DOHH2 (cell line): ENCODE measurements at regions not wholly inside any gene's neighbourhood (a gene's known extent, or its start where the extent isn't known, plus 50 kb on each side); places are given as distances from the start of the nearest gene placed in this dataset.

ENCODE experiments used
- H3F3A ChIP-seq: fragments of 200-600 bp; sonication (generic), shearing (Covaris generic); 2 replicates; pipeline ENCODE4 v1.6.0; 2016; ENCODE audit warnings: antibody characterized with exemption, mild to moderate bottlenecking; ENCODE audit not compliant: control insufficient read depth, insufficient read depth
- H3K27ac ChIP-seq: fragments of 200-600 bp; sonication (generic); 2 replicates; pipeline ENCODE4 v1.5.1; 2014; ENCODE audit warnings: low read depth, mild to moderate bottlenecking, low read length, moderate library complexity
- H3K27me3 ChIP-seq: fragments of 200-600 bp; sonication (generic); 2 replicates; pipeline ENCODE4 v1.6.1; 2014; ENCODE audit warnings: mild to moderate bottlenecking, low read length, mixed read lengths; ENCODE audit not compliant: control insufficient read depth
- H3K36me3 ChIP-seq: fragments of 200-600 bp; sonication (generic); 2 replicates; pipeline ENCODE4 v1.6.1; 2014; ENCODE audit warnings: mild to moderate bottlenecking, low read length, moderate library complexity, mixed read lengths; ENCODE audit not compliant: control insufficient read depth
- H3K4me1 ChIP-seq: fragments of 200-600 bp; sonication (generic); 2 replicates; pipeline ENCODE4 v1.6.1; 2014; ENCODE audit warnings: mild to moderate bottlenecking, low read length, mixed read lengths; ENCODE audit not compliant: control insufficient read depth
- H3K4me2 ChIP-seq: fragments of 200-600 bp; sonication (generic); 2 replicates; pipeline ENCODE4 v1.6.0; 2014; ENCODE audit warnings: mild to moderate bottlenecking, low read length, moderate library complexity
- H3K4me3 ChIP-seq: fragments of 200-600 bp; sonication (generic); 2 replicates; pipeline ENCODE4 v1.5.1; 2014; ENCODE audit warnings: mild to moderate bottlenecking, low read length, mixed read lengths
- H3K79me2 ChIP-seq: fragments of 200-600 bp; sonication (generic); 2 replicates; pipeline ENCODE4 v1.6.1; 2014; ENCODE audit warnings: mild to moderate bottlenecking, low read length, mixed read lengths; ENCODE audit not compliant: control insufficient read depth
- H3K9me2 ChIP-seq: fragments of 200-600 bp; sonication (generic); replicated peaks from 2 replicates; pipeline ENCODE4 v1.6.1; 2014; ENCODE audit warnings: mild to moderate bottlenecking, low read length, mixed read lengths; ENCODE audit not compliant: control insufficient read depth
- H3K9me3 ChIP-seq: fragments of 200-600 bp; sonication (generic); 2 replicates; pipeline ENCODE4 v1.6.1; 2014; ENCODE audit warnings: antibody characterized with exemption, low read length, mixed read lengths; ENCODE audit not compliant: control insufficient read depth, insufficient read depth
- H4K20me1 ChIP-seq: fragments of 200-600 bp; sonication (generic); 2 replicates; pipeline ENCODE4 v1.6.0; 2014; ENCODE audit warnings: low read depth, mild to moderate bottlenecking, antibody characterized with exemption, low read length, moderate library complexity; ENCODE audit not compliant: control insufficient read depth, insufficient read depth
- EZH2phosphoT487 ChIP-seq: fragments of 200-600 bp; sonication (generic); IDR thresholded peaks from 2 replicates; pipeline ENCODE4 v1.6.1; 2017; ENCODE audit warnings: borderline replicate concordance, mild to moderate bottlenecking, antibody characterized with exemption, low read length, moderate library complexity, mixed read lengths
- TF ChIP-seq, protein P1 (sequence below): fragments of 200-600 bp; sonication (generic); IDR thresholded peaks from one replicate; pipeline ENCODE4 v1.5.1; 2014; ENCODE audit warnings: antibody characterized with exemption, mild to moderate bottlenecking, low read depth, low read length; ENCODE audit not compliant: poor library complexity, severe bottlenecking

GRCh38 chr10:23493711-23494110 lies 54.8 kb downstream of the OTUD1 start:
- H3K27ac ChIP-seq = no peak overlapping the region
- no peaks in the 10 kb centered on the region for H3F3A ChIP-seq
- H3K9me2 ChIP-seq = no peaks in the 10 kb centered on the region
- no peak overlapping the region for H3K4me3 ChIP-seq
- TF ChIP-seq, protein P1, sequence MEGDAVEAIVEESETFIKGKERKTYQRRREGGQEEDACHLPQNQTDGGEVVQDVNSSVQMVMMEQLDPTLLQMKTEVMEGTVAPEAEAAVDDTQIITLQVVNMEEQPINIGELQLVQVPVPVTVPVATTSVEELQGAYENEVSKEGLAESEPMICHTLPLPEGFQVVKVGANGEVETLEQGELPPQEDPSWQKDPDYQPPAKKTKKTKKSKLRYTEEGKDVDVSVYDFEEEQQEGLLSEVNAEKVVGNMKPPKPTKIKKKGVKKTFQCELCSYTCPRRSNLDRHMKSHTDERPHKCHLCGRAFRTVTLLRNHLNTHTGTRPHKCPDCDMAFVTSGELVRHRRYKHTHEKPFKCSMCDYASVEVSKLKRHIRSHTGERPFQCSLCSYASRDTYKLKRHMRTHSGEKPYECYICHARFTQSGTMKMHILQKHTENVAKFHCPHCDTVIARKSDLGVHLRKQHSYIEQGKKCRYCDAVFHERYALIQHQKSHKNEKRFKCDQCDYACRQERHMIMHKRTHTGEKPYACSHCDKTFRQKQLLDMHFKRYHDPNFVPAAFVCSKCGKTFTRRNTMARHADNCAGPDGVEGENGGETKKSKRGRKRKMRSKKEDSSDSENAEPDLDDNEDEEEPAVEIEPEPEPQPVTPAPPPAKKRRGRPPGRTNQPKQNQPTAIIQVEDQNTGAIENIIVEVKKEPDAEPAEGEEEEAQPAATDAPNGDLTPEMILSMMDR = no peak
- TF ChIP-seq EZH2phosphoT487 = no peak
- no peaks in the 10 kb centered on the region for H3K27me3 ChIP-seq
- H3K79me2 ChIP-seq = no peaks in the 10 kb centered on the region
- no peaks in the 10 kb centered on the region for H3K9me3 ChIP-seq
- no peak overlapping the region for H3K4me2 ChIP-seq
- H4K20me1 ChIP-seq = no peaks in the 10 kb centered on the region
- no peaks in the 10 kb centered on the region for H3K36me3 ChIP-seq
- H3K4me1 ChIP-seq = peaks cover 2% of the 10 kb centered on the region

DNA sequence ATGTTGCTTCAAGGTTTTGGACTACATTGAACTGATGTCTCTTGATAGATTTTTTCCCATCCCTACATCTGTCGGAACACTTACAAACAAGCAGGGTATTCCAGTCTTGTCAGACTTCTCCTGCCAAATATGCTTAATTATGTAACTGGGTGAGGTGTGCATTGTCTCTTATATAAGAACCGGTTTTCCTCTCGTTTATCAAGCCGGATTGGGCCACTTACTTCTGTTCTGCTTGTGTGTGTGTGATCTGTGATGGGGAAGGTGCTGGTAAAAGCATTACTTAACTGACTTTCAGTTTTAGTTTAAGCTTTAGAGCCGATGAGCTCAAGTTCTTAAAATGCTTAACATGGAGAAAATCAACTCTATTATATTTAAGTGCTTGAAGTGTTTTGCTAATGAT lies 57.9 kb downstream of the OTUD1 start:
- Histone ChIP-seq H3F3A (no peaks in the 10 kb centered on the region), H3K4me2 (no peak overlapping the region)
- TF ChIP-seq EZH2phosphoT487 = no peak
- TF ChIP-seq, protein P1 = no peak

GRCh38 chr10:23499372-23500132 lies 60.7 kb downstream of the OTUD1 start:
- no peak overlapping the region for H3K4me2 ChIP-seq
- no peak overlapping the region for H3K4me3 ChIP-seq
- no peaks in the 10 kb centered on the region for H3K9me2 ChIP-seq
- H3K27ac ChIP-seq = no peak overlapping the region
- H3K36me3 ChIP-seq = no peaks in the 10 kb centered on the region
- H4K20me1 ChIP-seq = no peaks in the 10 kb centered on the region
- TF ChIP-seq EZH2phosphoT487 = no peak
- TF ChIP-seq, protein P1 = no peak
- no peaks in the 10 kb centered on the region for H3K4me1 ChIP-seq
- no peaks in the 10 kb centered on the region for H3K9me3 ChIP-seq
- H3K79me2 ChIP-seq = no peaks in the 10 kb centered on the region
- H3F3A ChIP-seq = no peaks in the 10 kb centered on the region
- no peaks in the 10 kb centered on the region for H3K27me3 ChIP-seq

More for the DNA sequence above, 57.9 kb downstream of the OTUD1 start:
- Histone ChIP-seq H3K27ac (no peak overlapping the region), H3K4me3 (no peak overlapping the region), H3K79me2 (no peaks in the 10 kb centered on the region), H3K36me3 (no peaks in the 10 kb centered on the region), H3K9me2 (no peaks in the 10 kb centered on the region), H3K27me3 (no peaks in the 10 kb centered on the region), H3K4me1 (no peaks in the 10 kb centered on the region), H3K9me3 (no peaks in the 10 kb centered on the region), H4K20me1 (no peaks in the 10 kb centered on the region)
